ENCODE measurements at regions not wholly inside any gene's neighbourhood (a gene's known extent, or its start where the extent isn't known, plus 50 kb on each side); places are given as distances from the start of the nearest gene placed in this dataset.

- no peak for TF ChIP-seq POU2F2 (IDR thresholded peaks at IDR 0.05; ENCODE audit: low read depth, low read length)
- TF ChIP-seq POLR2AphosphoS5 (IDR thresholded peaks at IDR 0.05; ENCODE audit: low read depth, low read length): no peak
- TF ChIP-seq SPI1 (IDR thresholded peaks at IDR 0.05; ENCODE audit: low read depth, low read length): no peak
- no peak for TF ChIP-seq POLR2A (IDR thresholded peaks at IDR 0.05; ENCODE audit: low read depth, low read length)
- TF ChIP-seq TAF1 (IDR thresholded peaks at IDR 0.05; ENCODE audit: low read depth, low read length): no peak
- no peak for TF ChIP-seq PAX5 (IDR thresholded peaks at IDR 0.05; ENCODE audit: insufficient read depth, low read length, severe bottlenecking)
- no peak for FAIRE-seq
- DNase-seq (ENCODE audit: insufficient read length, low spot score): no peak
Observed at GRCh38 chr2:105691947-105692390, 52.7 kb upstream of the NCK2 start.

GRCh38 chr2:105690566-105690965, 54.1 kb upstream of the NCK2 start:
- TF ChIP-seq TAF1 (IDR thresholded peaks at IDR 0.05; ENCODE audit: low read depth, low read length): no peak
- no peak for TF ChIP-seq SPI1 (IDR thresholded peaks at IDR 0.05; ENCODE audit: low read depth, low read length)
- no peak for TF ChIP-seq POLR2AphosphoS5 (IDR thresholded peaks at IDR 0.05; ENCODE audit: low read depth, low read length)
- no peak for TF ChIP-seq POLR2A (IDR thresholded peaks at IDR 0.05; ENCODE audit: low read depth, low read length)
- no peak for TF ChIP-seq POU2F2 (IDR thresholded peaks at IDR 0.05; ENCODE audit: low read depth, low read length)
- no peak for TF ChIP-seq PAX5 (IDR thresholded peaks at IDR 0.05; ENCODE audit: insufficient read depth, low read length, severe bottlenecking)
- FAIRE-seq (no peak), DNase-seq (ENCODE audit: insufficient read length, low spot score) (no peak)

GRCh38 chr2:105689484-105689883, 55.2 kb upstream of the NCK2 start:
- peak; percentile 65 for FAIRE-seq
- TF ChIP-seq SPI1 (IDR thresholded peaks at IDR 0.05; ENCODE audit: low read depth, low read length): no peak
- TF ChIP-seq POU2F2 (IDR thresholded peaks at IDR 0.05; ENCODE audit: low read depth, low read length): no peak
- TF ChIP-seq POLR2AphosphoS5 (IDR thresholded peaks at IDR 0.05; ENCODE audit: low read depth, low read length): no peak
- TF ChIP-seq POLR2A (IDR thresholded peaks at IDR 0.05; ENCODE audit: low read depth, low read length): no peak
- no peak for TF ChIP-seq TAF1 (IDR thresholded peaks at IDR 0.05; ENCODE audit: low read depth, low read length)
- no peak for TF ChIP-seq PAX5 (IDR thresholded peaks at IDR 0.05; ENCODE audit: insufficient read depth, low read length, severe bottlenecking)
- no peak for DNase-seq (ENCODE audit: insufficient read length, low spot score)

GRCh38 chr2:105688946-105689345, 55.8 kb upstream of the NCK2 start:
- FAIRE-seq: no peak
- DNase-seq (ENCODE audit: insufficient read length, low spot score): no peak
- TF ChIP-seq SPI1 (IDR thresholded peaks at IDR 0.05; ENCODE audit: low read depth, low read length) (no peak), PAX5 (IDR thresholded peaks at IDR 0.05; ENCODE audit: insufficient read depth, low read length, severe bottlenecking) (no peak), POU2F2 (IDR thresholded peaks at IDR 0.05; ENCODE audit: low read depth, low read length) (no peak), TAF1 (IDR thresholded peaks at IDR 0.05; ENCODE audit: low read depth, low read length) (no peak), POLR2A (IDR thresholded peaks at IDR 0.05; ENCODE audit: low read depth, low read length) (no peak), POLR2AphosphoS5 (IDR thresholded peaks at IDR 0.05; ENCODE audit: low read depth, low read length) (no peak)

- no peak for DNase-seq (ENCODE audit: insufficient read length, low spot score)
- FAIRE-seq: no peak
- TF ChIP-seq PAX5 (IDR thresholded peaks at IDR 0.05; ENCODE audit: insufficient read depth, low read length, severe bottlenecking): no peak
- TF ChIP-seq POU2F2 (IDR thresholded peaks at IDR 0.05; ENCODE audit: low read depth, low read length): no peak
- TF ChIP-seq POLR2A (IDR thresholded peaks at IDR 0.05; ENCODE audit: low read depth, low read length): no peak
- TF ChIP-seq POLR2AphosphoS5 (IDR thresholded peaks at IDR 0.05; ENCODE audit: low read depth, low read length): no peak
- TF ChIP-seq TAF1 (IDR thresholded peaks at IDR 0.05; ENCODE audit: low read depth, low read length): no peak
- TF ChIP-seq SPI1 (IDR thresholded peaks at IDR 0.05; ENCODE audit: low read depth, low read length): no peak
Observed at GRCh38 chr2:105686588-105686987, 58.1 kb upstream of the NCK2 start.

- DNase-seq (ENCODE audit: insufficient read length, low spot score) (no peak), FAIRE-seq (no peak)
- no peak for TF ChIP-seq TAF1 (IDR thresholded peaks at IDR 0.05; ENCODE audit: low read depth, low read length)
- TF ChIP-seq PAX5 (IDR thresholded peaks at IDR 0.05; ENCODE audit: insufficient read depth, low read length, severe bottlenecking): no peak
- TF ChIP-seq POU2F2 (IDR thresholded peaks at IDR 0.05; ENCODE audit: low read depth, low read length): no peak
- TF ChIP-seq POLR2AphosphoS5 (IDR thresholded peaks at IDR 0.05; ENCODE audit: low read depth, low read length): no peak
- TF ChIP-seq POLR2A (IDR thresholded peaks at IDR 0.05; ENCODE audit: low read depth, low read length): no peak
- no peak for TF ChIP-seq SPI1 (IDR thresholded peaks at IDR 0.05; ENCODE audit: low read depth, low read length)
Observed at GRCh38 chr2:105683011-105683492, 61.7 kb upstream of the NCK2 start.

- no peak for DNase-seq (ENCODE audit: insufficient read length, low spot score)
- TF ChIP-seq PAX5 (IDR thresholded peaks at IDR 0.05; ENCODE audit: insufficient read depth, low read length, severe bottlenecking) (no peak), POLR2A (IDR thresholded peaks at IDR 0.05; ENCODE audit: low read depth, low read length) (no peak), SPI1 (IDR thresholded peaks at IDR 0.05; ENCODE audit: low read depth, low read length) (no peak), POU2F2 (IDR thresholded peaks at IDR 0.05; ENCODE audit: low read depth, low read length) (no peak), POLR2AphosphoS5 (IDR thresholded peaks at IDR 0.05; ENCODE audit: low read depth, low read length) (no peak), TAF1 (IDR thresholded peaks at IDR 0.05; ENCODE audit: low read depth, low read length) (no peak)
- no peak for FAIRE-seq
Observed at GRCh38 chr2:105682401-105682800, 62.3 kb upstream of the NCK2 start.

GRCh38 chr2:105681927-105682326, 62.8 kb upstream of the NCK2 start:
- no peak for TF ChIP-seq POLR2AphosphoS5 (IDR thresholded peaks at IDR 0.05; ENCODE audit: low read depth, low read length)
- no peak for TF ChIP-seq POU2F2 (IDR thresholded peaks at IDR 0.05; ENCODE audit: low read depth, low read length)
- TF ChIP-seq POLR2A (IDR thresholded peaks at IDR 0.05; ENCODE audit: low read depth, low read length): no peak
- no peak for TF ChIP-seq TAF1 (IDR thresholded peaks at IDR 0.05; ENCODE audit: low read depth, low read length)
- TF ChIP-seq PAX5 (IDR thresholded peaks at IDR 0.05; ENCODE audit: insufficient read depth, low read length, severe bottlenecking): no peak
- no peak for TF ChIP-seq SPI1 (IDR thresholded peaks at IDR 0.05; ENCODE audit: low read depth, low read length)
- DNase-seq (ENCODE audit: insufficient read length, low spot score): no peak
- no peak for FAIRE-seq

- DNase-seq (ENCODE audit: insufficient read length, low spot score) (no peak), FAIRE-seq (no peak)
- TF ChIP-seq PAX5 (IDR thresholded peaks at IDR 0.05; ENCODE audit: insufficient read depth, low read length, severe bottlenecking): no peak
Observed at GRCh38 chr2:105680357-105680756, 64.4 kb upstream of the NCK2 start.

- no peak for FAIRE-seq
- TF ChIP-seq POU2F2 (IDR thresholded peaks at IDR 0.05; ENCODE audit: low read depth, low read length): no peak
- TF ChIP-seq TAF1 (IDR thresholded peaks at IDR 0.05; ENCODE audit: low read depth, low read length): no peak
- TF ChIP-seq SPI1 (IDR thresholded peaks at IDR 0.05; ENCODE audit: low read depth, low read length): no peak
- TF ChIP-seq POLR2AphosphoS5 (IDR thresholded peaks at IDR 0.05; ENCODE audit: low read depth, low read length): no peak
- TF ChIP-seq PAX5 (IDR thresholded peaks at IDR 0.05; ENCODE audit: insufficient read depth, low read length, severe bottlenecking): no peak
- no peak for TF ChIP-seq POLR2A (IDR thresholded peaks at IDR 0.05; ENCODE audit: low read depth, low read length)
- no peak for DNase-seq (ENCODE audit: insufficient read length, low spot score)
Observed at GRCh38 chr2:105678346-105678745, 66.4 kb upstream of the NCK2 start.
